ENCODE measurements at regions not wholly inside any gene's neighbourhood (a gene's known extent, or its start where the extent isn't known, plus 50 kb on each side); places are given as distances from the start of the nearest gene placed in this dataset.

DNA sequence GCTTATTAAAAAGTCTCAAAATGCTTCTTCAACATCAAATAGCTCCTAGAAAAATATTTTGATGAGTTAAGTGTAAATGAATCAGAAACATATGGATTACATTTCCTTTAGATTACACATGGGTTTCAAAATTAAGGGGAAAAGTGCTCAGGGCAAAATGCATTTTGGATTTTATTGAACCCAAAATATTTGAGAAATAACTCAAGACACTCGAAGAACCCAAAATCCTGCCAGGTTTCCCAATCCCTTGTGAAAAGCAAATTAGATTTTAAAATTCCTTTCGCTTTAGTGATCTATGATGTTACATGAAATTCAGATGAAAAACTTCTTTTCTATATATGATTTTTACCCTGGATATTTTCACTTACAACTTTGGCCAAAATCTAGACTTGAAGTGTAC lies 847.4 kb upstream of the SOX9 start:
- no peak overlapping the region for H3K4me3 Mint-ChIP-seq
- DNase-seq (no peak), ATAC-seq (ENCODE audit: low read depth in 2 of 2) (no peak)
- no peaks in the 10 kb centered on the region for H3K36me3 Mint-ChIP-seq
- Histone ChIP-seq H3K27me3 (ENCODE audit: control insufficient read depth, insufficient read depth, low read length) (no peaks in the 10 kb centered on the region), H3K4me1 (ENCODE audit: control insufficient read depth, insufficient read depth, low read length, poor library complexity, severe bottlenecking) (no peaks in the 10 kb centered on the region), H3K4me3 (ENCODE audit: low read depth, low read length) (no peak overlapping the region), H3K27ac (ENCODE audit: insufficient read depth, low read length, poor library complexity, severe bottlenecking) (no peak overlapping the region), H3K9me3 (ENCODE audit: control insufficient read depth in 2 of 2, low read length in 2 of 2) (no peaks in the 10 kb centered on the region), H3K36me3 (ENCODE audit: control insufficient read depth, insufficient read depth, low read length) (no peaks in the 10 kb centered on the region)
- H3K4me1 Mint-ChIP-seq, result no peaks in the 10 kb centered on the region
- H3K27me3 Mint-ChIP-seq, result no peaks in the 10 kb centered on the region
- H3K27ac Mint-ChIP-seq, result no peak overlapping the region
- peaks cover 2 to 15% (median 10%) of the 10 kb centered on the region in 7 donors for H3K9me3 Mint-ChIP-seq

DNA sequence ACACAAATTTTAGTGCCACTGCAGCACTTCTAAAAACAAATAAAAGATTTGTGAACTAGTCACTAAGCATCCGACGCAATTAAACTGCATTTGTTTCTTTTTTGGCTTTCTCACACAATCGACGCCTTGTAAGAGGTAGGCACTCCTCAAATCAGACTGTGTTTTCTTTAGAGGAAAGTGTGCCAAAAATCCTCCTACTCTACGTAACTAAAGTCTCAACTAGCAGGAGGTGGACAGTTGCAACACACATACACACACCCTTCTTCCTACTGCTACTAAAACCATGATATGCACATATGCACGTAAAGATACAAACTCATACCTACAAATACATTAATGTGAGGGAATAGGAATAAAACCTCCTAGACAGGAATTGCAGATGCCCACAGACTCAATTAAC lies 844.7 kb upstream of the SOX9 start:
- Mint-ChIP-seq H3K27me3 (no peaks in the 10 kb centered on the region), H3K4me3 (no peak overlapping the region), H3K36me3 (no peaks in the 10 kb centered on the region), H3K27ac (no peak overlapping the region), H3K4me1 (no peaks in the 10 kb centered on the region), H3K9me3 (peaks cover 4 to 23% (median 8%) of the 10 kb centered on the region in 7 donors)
- H3K9me3 ChIP-seq (ENCODE audit: control insufficient read depth in 2 of 2, low read length in 2 of 2), result no peaks in the 10 kb centered on the region
- H3K4me1 ChIP-seq (ENCODE audit: control insufficient read depth, insufficient read depth, low read length, poor library complexity, severe bottlenecking), result no peaks in the 10 kb centered on the region
- H3K27ac ChIP-seq (ENCODE audit: insufficient read depth, low read length, poor library complexity, severe bottlenecking), result no peak overlapping the region
- ATAC-seq (ENCODE audit: low read depth in 2 of 2) (no peak), DNase-seq (no peak)
- H3K27me3 ChIP-seq (ENCODE audit: control insufficient read depth, insufficient read depth, low read length), result no peaks in the 10 kb centered on the region
- H3K36me3 ChIP-seq (ENCODE audit: control insufficient read depth, insufficient read depth, low read length), result no peaks in the 10 kb centered on the region
- no peak overlapping the region for H3K4me3 ChIP-seq (ENCODE audit: low read depth, low read length)

DNA sequence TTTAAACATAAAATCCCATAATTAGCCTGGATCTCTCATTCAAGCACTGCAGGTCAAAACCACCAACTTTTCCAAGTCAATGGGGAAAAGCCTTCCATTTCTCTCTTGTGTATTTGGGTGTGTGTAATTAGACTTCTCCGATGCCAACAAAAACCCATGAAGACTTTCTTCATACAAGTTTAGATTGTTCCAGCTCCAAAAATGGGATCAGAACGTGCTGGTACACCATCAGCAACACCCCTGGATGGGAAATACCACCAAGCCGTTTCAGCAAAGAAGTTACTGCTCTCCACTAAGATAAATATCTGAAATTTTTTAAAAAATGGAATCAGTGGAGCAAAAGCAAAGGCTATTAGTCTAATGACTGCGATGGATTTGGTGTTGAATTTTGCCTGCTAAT lies 837.3 kb upstream of the SOX9 start:
- Mint-ChIP-seq H3K9me3 (peaks cover 0 to 21% (median 4%) of the 10 kb centered on the region in 7 donors), H3K4me3 (no peak overlapping the region), H3K4me1 (no peaks in the 10 kb centered on the region), H3K27ac (no peak overlapping the region), H3K27me3 (no peaks in the 10 kb centered on the region), H3K36me3 (no peaks in the 10 kb centered on the region)
- DNase-seq, result no peak
- H3K4me3 ChIP-seq (ENCODE audit: low read depth, low read length), result no peak overlapping the region
- no peaks in the 10 kb centered on the region for H3K4me1 ChIP-seq (ENCODE audit: control insufficient read depth, insufficient read depth, low read length, poor library complexity, severe bottlenecking)
- ATAC-seq (ENCODE audit: low read depth in 2 of 2), result no peak
- H3K27ac ChIP-seq (ENCODE audit: insufficient read depth, low read length, poor library complexity, severe bottlenecking), result no peak overlapping the region
- H3K36me3 ChIP-seq (ENCODE audit: control insufficient read depth, insufficient read depth, low read length), result no peaks in the 10 kb centered on the region
- H3K27me3 ChIP-seq (ENCODE audit: control insufficient read depth, insufficient read depth, low read length), result no peaks in the 10 kb centered on the region
- H3K9me3 ChIP-seq (ENCODE audit: control insufficient read depth in 2 of 2, low read length in 2 of 2), result peaks cover 0 to 2% of the 10 kb centered on the region in 2 experiments

DNA sequence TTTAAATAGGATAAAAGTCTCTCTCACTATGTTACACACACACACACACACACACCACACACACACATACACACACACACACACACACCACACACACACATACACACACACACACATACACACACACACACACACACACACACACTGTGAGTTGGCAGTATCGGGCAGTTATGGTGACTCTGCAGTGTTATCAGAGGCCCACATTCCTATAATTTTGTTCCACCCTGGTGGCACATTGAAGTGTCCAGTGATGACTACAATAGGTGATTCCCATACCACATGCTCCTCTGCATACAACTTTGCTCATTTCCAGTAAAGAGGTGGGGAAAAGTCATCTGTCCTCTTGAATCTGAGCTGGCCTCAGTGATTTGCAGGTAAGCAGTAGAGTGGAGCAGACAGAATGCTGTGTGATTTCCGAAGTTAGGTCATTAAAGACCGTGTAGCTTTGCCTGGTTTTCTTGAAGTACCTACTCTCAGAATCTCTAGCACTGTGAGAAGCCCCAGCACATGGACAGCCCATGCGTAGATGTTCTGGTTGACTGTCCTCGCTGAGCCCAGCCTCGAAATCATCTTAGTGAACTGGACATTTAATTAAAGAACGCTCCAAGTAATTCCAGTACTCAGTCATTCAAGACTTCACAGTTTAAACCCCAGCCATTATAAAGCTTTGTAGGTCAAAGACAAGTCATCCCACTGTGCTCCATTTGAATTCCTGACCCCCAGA lies 836.6 kb upstream of the SOX9 start:
- H3K4me1 ChIP-seq (ENCODE audit: control insufficient read depth, insufficient read depth, low read length, poor library complexity, severe bottlenecking), result no peaks in the 10 kb centered on the region
- no peaks in the 10 kb centered on the region for H3K27me3 ChIP-seq (ENCODE audit: control insufficient read depth, insufficient read depth, low read length)
- Mint-ChIP-seq H3K9me3 (peaks cover 0 to 27% (median 4%) of the 10 kb centered on the region in 7 donors), H3K4me3 (no peak overlapping the region), H3K27me3 (no peaks in the 10 kb centered on the region), H3K36me3 (no peaks in the 10 kb centered on the region), H3K27ac (no peak overlapping the region), H3K4me1 (no peaks in the 10 kb centered on the region)
- H3K27ac ChIP-seq (ENCODE audit: insufficient read depth, low read length, poor library complexity, severe bottlenecking), result no peak overlapping the region
- no peak for ATAC-seq (ENCODE audit: low read depth in 2 of 2)
- DNase-seq, result no peak
- H3K36me3 ChIP-seq (ENCODE audit: control insufficient read depth, insufficient read depth, low read length), result no peaks in the 10 kb centered on the region
- no peak overlapping the region for H3K4me3 ChIP-seq (ENCODE audit: low read depth, low read length)
- H3K9me3 ChIP-seq (ENCODE audit: control insufficient read depth in 2 of 2, low read length in 2 of 2), result peaks cover 0 to 2% of the 10 kb centered on the region in 2 experiments

DNA sequence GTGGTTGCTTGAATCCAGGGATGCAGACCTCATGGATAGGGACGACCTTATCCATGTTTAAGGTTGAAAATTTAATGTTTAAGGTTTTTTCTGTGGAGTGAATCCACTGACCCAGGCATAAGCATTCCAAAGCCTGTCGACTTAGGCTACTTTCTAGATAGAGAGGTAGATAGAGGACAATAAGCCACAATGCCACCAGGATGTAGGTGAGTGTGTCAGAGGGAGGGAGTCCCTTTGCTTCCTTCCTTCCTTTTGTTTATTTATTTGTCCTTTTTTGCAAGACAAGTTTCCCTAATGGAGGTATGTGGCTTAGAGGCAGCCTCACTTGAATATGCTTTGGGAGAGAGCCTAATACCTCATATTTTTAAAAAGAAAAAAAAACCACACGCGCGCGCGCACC lies 834.2 kb upstream of the SOX9 start:
- no peak for DNase-seq
- Mint-ChIP-seq H3K4me3 (no peak overlapping the region), H3K4me1 (no peaks in the 10 kb centered on the region)

DNA sequence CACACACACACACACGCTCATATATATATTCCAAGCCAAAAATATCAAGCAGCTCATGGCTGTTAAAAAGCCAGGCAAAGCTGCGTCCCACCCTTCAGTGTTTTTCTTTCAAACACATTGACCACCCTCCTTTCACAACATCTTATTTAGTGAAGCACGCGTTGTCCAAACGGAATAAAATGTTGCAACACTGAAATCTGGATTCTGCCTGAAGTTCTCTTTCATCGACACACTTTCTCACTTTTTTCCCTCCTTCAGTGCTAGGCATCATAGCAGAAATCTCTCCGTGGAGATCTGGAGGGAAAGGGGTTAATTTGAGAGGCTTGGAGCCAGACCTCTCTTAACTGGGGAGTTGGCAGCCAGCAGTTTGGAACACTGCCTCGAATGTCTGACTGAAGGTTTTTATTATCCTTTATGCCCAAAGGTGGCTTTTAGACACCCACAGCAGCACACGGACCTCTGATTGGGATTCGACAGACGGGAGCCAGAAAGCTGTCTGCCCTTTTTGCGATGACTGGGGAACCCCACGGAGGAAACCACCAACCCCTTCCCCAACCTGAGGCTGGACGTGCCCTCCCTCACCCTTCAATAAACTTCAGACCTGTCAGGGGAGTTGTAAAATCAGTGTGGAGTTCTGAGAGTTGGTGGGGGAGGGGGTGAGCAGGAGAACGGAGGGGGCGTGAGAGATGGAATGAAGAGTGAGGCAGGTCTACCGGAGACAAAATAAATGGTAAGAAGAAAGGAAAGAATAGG lies 833.6 kb upstream of the SOX9 start:
- no peaks in the 10 kb centered on the region for H3K4me1 ChIP-seq (ENCODE audit: control insufficient read depth, insufficient read depth, low read length, poor library complexity, severe bottlenecking)
- DNase-seq (no peak), ATAC-seq (ENCODE audit: low read depth in 2 of 2) (no peak)
- H3K36me3 Mint-ChIP-seq, result no peaks in the 10 kb centered on the region
- no peaks in the 10 kb centered on the region for H3K27me3 ChIP-seq (ENCODE audit: control insufficient read depth, insufficient read depth, low read length)
- peak overlapping the region in 1 of 3 donors; percentile 56 for H3K27ac Mint-ChIP-seq
- H3K27ac ChIP-seq (ENCODE audit: insufficient read depth, low read length, poor library complexity, severe bottlenecking), result no peak overlapping the region
- H3K36me3 ChIP-seq (ENCODE audit: control insufficient read depth, insufficient read depth, low read length), result no peaks in the 10 kb centered on the region
- peaks cover 0 to 23% (median 9%) of the 10 kb centered on the region in 7 donors for H3K9me3 Mint-ChIP-seq
- H3K27me3 Mint-ChIP-seq, result no peaks in the 10 kb centered on the region
- H3K9me3 ChIP-seq (ENCODE audit: control insufficient read depth in 2 of 2, low read length in 2 of 2), result peaks cover 0 to 2% of the 10 kb centered on the region in 2 experiments
- peak overlapping the region in 1 of 4 donors; percentile 77 for H3K4me3 Mint-ChIP-seq
- no peaks in the 10 kb centered on the region for H3K4me1 Mint-ChIP-seq
- no peak overlapping the region for H3K4me3 ChIP-seq (ENCODE audit: low read depth, low read length)

More for the DNA sequence above, 834.2 kb upstream of the SOX9 start:
- no peaks in the 10 kb centered on the region for H3K27me3 ChIP-seq (ENCODE audit: control insufficient read depth, insufficient read depth, low read length)
- H3K9me3 ChIP-seq (ENCODE audit: control insufficient read depth in 2 of 2, low read length in 2 of 2), result peaks cover 0 to 2% of the 10 kb centered on the region in 2 experiments
- no peak for ATAC-seq (ENCODE audit: low read depth in 2 of 2)
- H3K27ac Mint-ChIP-seq, result no peak overlapping the region
- no peaks in the 10 kb centered on the region for H3K27me3 Mint-ChIP-seq
- H3K36me3 ChIP-seq (ENCODE audit: control insufficient read depth, insufficient read depth, low read length), result no peaks in the 10 kb centered on the region
- H3K36me3 Mint-ChIP-seq, result no peaks in the 10 kb centered on the region
- H3K9me3 Mint-ChIP-seq, result peaks cover 2 to 25% (median 7%) of the 10 kb centered on the region in 7 donors
- no peak overlapping the region for H3K27ac ChIP-seq (ENCODE audit: insufficient read depth, low read length, poor library complexity, severe bottlenecking)
- no peak overlapping the region for H3K4me3 ChIP-seq (ENCODE audit: low read depth, low read length)
- no peaks in the 10 kb centered on the region for H3K4me1 ChIP-seq (ENCODE audit: control insufficient read depth, insufficient read depth, low read length, poor library complexity, severe bottlenecking)

DNA sequence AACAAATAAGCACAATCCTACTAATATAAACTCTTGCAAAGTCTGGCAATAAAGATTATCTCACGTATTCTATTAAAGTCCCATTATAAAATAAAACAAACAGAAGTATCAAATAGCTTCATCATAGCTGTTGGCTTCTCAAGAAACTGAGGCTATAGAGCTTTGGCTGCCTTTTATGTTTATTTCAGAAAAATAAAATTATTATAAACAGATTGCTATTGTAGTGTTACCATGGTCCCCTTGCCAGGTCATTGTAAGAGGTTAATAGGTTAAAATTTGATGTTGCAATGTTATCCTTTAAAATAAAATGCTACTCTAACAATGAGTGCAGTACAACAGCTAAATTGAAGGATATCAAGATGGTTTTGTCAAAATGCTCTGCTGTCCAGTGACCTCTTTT lies 828.8 kb upstream of the SOX9 start:
- DNase-seq (no peak), ATAC-seq (ENCODE audit: low read depth in 2 of 2) (no peak)
- no peak overlapping the region for H3K27ac ChIP-seq (ENCODE audit: insufficient read depth, low read length, poor library complexity, severe bottlenecking)
- H3K4me3 ChIP-seq (ENCODE audit: low read depth, low read length), result no peak overlapping the region
- no peaks in the 10 kb centered on the region for H3K36me3 ChIP-seq (ENCODE audit: control insufficient read depth, insufficient read depth, low read length)
- no peaks in the 10 kb centered on the region for H3K27me3 ChIP-seq (ENCODE audit: control insufficient read depth, insufficient read depth, low read length)
- no peaks in the 10 kb centered on the region for H3K27me3 Mint-ChIP-seq
- H3K27ac Mint-ChIP-seq, result no peak overlapping the region
- no peaks in the 10 kb centered on the region for H3K4me1 ChIP-seq (ENCODE audit: control insufficient read depth, insufficient read depth, low read length, poor library complexity, severe bottlenecking)
- H3K4me3 Mint-ChIP-seq, result no peak overlapping the region
- no peaks in the 10 kb centered on the region for H3K9me3 ChIP-seq (ENCODE audit: control insufficient read depth in 2 of 2, low read length in 2 of 2)
- no peaks in the 10 kb centered on the region for H3K36me3 Mint-ChIP-seq
- H3K4me1 Mint-ChIP-seq, result no peaks in the 10 kb centered on the region
- H3K9me3 Mint-ChIP-seq, result peaks cover 3 to 31% (median 9%) of the 10 kb centered on the region in 7 donors
